SK-MEL-5 (cell line): ENCODE measurements at regions not wholly inside any gene's neighbourhood (a gene's known extent, or its start where the extent isn't known, plus 50 kb on each side); places are given as distances from the start of the nearest gene placed in this dataset.
A peak's percentile ranks its signal among the peaks of the same experiment; 100 is the strongest.

Experiments
- DNase-seq: peaks from one replicate; pipeline ENCODE4 v3.0.0-alpha.2; 2016; ENCODE audit warnings: low read depth, low spot score
- in situ Hi-C: cut with HindIII; loops from 2 replicates; pipeline ENCODE4 v1.10.0; 2016; ENCODE audit warnings: low sequenced_read_pairs, high pct_unique_total_duplicates, low pct_unique_long_range_greater_than_20kb

DNA sequence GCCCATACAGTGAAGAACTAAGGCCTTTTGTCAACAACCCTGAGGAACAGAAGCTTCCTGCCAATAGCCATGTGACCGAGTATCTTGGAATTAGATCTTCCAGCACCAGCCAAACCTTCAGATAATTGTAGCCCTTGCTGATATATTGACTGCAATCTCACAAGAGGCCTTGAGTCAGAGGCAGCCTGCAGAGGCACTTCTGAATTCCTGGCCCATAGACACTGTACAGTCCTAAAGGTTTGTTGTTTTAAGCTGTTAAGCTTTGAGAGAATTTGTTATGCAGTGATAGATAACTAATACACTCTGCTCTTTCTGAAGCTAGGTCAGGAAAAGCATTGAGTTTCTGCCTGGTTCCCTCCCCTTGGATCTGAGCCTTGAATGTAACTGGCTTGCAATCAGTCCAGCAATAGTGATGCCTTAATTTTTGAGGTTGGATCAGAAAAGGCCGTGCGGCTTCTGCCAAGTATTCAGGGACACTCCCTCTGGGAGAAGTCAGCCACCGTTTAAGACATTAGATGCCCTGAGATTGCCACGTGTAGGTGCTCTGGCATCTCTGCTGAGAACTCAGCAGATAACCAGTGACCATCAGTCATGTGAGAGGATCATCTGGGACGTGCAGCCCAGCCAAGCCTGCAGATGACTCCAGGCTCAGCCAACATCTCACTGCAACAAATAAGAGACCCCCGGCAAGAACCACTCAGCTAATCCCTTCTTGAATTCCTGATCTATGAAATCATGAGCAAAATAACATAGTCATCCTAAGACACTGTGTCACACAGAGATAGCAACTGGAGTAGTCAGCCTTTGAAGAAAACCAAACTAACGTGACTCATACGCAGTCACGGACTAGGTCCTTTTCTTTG lies 126.8 kb upstream of the STC2 start:
- peak; percentile 28 for DNase-seq
- in situ Hi-C loops: no loop called here

DNA sequence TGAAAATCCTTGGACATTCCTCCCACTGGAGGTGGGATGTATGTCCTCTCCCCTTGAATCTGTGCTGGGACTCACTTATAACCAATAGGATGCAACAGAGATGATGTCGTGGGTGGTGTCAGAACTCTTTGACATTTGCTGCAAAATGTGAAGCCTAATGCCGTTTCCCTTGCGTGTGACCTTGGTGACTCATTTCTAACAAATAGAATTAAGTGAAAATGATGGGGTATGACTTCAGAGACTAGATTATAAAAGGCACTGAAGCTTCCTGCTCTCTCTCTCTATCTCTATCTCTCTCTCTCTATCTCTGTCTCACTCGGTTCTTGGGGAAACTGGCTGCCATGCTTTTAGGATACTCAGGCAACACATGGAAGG lies 126.1 kb upstream of the STC2 start:
- peak; percentile 39 for DNase-seq
- in situ Hi-C loops: no loop called here

DNA sequence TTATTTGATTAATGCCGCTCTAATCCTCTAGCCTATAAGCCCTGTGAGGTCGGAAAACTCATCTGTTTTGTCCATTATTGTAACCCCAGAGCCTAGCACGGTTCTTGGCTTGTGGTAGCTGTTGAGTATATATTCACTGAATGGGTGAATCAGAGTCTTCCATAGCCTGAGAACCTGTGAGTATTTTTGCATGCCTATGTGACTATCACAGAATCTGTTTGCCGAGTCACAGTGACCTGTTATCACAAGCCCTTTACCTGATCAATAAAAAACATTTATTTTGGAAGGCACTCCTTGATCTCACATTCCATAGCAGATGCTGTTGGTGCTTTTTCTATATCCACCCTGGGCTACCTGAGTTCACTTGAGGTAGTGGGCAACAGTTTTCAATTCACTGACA lies 125.0 kb upstream of the STC2 start:
- in situ Hi-C loops: no loop called here
- DNase-seq: no peak

DNA sequence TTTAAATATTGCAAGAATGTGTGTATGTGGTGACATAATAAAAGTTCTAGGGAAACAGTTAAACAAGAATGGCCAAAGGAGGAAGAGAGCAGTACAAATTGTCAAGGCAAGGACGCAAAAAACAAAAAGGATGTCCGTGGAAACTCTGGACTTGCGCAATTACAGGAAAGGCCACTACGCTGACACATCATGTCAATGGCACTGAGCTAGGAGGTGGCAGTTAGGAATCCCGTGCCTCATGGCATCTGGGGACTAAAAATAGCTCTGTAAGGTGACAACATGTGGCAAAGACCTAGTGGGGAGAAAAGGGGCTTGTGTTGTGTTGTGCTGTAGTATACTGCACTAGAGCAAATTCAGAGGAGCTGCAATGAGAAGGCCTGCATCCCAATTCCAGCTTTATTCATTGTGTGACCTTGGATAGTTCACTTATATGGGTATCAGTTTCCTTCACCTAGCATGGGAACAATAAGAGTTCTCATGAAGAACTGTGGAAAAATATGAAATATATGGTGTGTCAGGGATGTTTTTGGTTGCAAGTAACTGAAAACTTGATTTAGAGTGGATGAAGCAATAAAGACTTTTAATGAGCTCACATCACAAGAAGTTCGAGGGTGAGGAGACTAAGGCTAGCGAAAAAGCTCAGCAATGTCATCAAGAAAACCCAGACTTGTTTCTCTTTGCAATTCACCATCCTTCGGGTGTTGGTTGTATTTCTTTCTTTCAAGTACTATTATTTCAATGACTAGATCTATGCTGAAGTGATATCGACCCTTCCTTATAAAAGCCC lies 124.1 kb upstream of the STC2 start:
- in situ Hi-C loops: no loop called here
- no peak for DNase-seq

DNA sequence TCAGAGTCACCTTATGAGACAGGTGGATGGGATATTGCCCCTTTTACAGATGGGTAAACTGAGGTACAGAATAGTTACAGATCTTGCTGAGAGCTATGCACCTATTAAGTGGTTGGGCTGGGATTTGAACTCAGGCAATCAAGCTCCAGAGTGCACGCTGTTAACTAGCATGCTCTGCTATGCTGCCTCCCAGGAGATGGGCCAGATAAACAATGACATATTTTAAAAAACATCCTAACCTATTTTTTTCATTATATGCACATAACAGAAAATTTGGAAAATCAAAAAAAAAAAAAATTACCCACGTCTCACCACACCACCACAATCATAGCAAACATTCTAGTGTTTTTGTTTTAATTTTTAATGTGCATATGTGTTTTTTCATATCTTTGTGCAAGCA lies 123.4 kb upstream of the STC2 start:
- DNase-seq: no peak
- in situ Hi-C loops: no loop called here

DNA sequence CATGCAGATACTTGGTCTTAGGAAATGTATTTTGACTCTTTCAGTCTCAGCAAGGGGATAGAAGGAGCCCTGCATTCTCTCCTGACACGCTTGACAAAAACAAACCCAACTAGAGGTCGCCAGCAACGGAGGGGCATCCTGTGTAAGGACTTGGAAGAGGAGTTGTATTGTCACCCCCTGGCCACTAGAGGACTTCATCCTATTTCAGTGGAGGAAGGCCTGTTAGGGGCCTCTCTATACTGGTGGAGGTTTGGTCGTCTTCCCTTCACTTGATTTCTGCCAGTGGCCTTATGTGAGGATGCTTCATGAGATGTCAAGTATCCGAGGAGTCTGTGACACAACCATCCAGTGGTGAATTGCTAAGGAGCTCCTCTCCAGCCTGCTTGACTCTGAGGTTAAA lies 122.8 kb upstream of the STC2 start:
- peak; percentile 60 for DNase-seq
- in situ Hi-C loops: no loop called here

DNA sequence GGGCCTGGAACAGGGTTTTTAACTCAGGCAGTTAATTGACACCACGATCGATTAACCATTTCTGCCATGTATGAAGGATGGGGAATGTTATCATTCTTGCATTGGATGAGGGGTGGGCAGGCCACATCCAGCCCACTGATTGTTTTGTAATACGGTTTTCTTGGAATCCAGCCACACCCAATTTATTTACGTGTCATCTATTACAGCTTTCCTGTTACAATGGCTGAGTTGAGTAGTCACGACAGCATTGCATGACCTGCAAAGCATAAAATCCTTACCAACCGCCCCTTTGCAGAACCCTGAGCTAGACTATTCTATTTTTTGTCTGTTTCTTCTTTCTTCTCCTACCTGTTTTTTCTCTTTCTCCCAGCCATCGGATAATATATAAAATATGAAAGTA lies 122.0 kb upstream of the STC2 start:
- in situ Hi-C loops: no loop called here
- no peak for DNase-seq

DNA sequence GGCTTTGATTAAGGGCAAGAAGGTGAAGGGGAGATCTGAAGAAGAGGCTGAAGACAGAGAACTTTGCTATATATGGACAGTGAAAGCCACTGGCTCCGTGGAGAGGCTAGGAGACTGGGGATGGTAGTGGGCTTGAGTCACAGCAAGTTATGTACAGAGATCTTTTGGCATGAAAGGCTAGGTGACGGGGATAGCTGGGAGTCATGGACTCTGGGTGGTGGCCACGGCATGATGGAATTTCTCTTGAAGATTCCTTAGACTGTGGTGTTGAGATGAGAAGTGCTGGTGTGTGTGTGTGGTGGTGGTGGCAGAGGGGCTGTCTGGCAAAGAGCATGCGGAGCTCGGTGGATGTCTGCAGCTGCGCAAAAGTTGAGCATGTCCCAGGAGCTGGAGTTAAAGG lies 120.6 kb upstream of the STC2 start:
- no peak for DNase-seq
- in situ Hi-C loops: no loop called here

DNA sequence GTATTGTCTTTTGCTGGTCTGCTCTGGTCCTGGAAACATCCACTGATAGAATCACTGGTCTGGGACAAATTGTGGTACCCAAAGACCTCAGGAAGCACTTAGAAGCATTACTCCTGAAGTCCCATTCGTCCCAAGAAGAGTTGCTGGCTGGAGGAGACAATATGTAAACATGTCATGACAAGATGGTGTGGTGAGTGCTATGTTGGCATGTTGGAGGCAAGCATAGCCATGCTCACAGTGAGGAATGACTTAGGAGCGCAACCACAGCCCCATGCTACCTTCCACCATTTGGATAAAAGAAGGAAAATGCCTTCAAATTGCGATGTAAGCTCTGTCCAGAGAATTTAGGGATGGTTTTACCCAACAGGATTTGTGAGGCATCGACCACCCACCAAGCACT lies 115.8 kb upstream of the STC2 start:
- in situ Hi-C loops: no loop called here
- no peak for DNase-seq

DNA sequence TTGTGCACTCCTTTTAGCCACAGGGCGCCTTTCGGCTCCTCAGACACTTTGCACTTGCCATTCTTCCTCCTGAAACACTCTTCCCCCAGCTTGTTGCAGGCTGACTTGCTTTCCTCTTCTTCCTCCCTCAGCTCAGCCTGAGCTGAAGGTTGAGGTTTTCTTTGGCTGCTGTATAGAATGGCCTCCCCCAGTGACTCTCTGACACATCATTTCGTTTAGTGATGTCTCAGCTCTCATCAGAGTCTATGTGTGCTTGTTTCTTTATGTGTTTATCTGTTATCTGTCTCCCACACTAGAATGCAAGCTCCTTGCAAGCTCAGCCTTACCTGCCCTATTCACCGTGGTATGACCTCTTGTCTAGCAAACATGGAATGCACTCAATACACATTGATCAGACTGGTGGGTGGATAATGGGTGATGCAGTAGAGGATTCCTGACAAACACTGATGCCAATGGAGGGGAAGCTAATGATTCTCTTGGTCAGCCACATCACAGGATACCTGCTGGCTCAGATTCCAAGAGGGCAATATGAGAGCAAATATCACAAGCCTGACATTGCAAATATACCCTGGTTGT lies 112.9 kb upstream of the STC2 start:
- in situ Hi-C loops: no loop called here
- no peak for DNase-seq

DNA sequence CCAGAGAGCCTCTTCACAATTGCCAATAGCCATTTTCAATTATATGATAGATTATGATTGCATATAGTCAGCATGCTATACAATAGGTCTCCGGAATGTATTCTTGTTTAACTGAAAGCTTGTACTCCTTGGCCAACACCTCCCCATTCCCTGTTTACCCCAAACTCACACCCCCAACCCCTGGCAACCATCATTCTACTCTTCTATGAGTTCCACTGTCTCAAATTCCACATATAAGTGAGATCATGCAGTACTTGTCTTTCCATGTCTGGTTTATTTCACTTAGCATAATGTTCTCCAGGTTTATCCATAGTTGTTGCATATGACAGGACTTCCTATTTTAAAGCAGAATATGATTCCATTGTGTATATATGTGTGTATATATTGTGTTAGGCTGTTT lies 110.7 kb upstream of the STC2 start:
- in situ Hi-C loops: no loop called here
- DNase-seq: no peak

DNA sequence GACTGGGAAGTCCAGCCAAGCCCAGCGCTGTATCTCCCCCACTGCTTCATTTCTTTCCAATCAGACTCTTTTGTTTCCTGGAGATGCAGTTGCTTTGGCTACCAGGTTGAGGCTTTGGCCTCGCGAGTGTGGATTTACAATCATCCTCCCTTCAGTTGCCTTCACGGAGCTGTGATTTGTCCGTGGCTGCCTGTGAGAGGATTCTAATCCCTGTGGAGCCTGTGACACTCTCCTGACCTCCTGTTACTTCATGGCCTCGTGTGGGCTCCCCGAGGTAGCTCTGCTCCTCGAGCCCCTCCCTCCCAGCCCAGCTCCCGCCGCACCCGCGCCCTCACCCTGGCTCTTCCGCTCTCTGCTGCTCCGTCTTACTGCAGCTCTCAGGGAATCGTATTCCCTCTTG lies 107.2 kb upstream of the STC2 start:
- no peak for DNase-seq
- in situ Hi-C loops: no loop called here

DNA sequence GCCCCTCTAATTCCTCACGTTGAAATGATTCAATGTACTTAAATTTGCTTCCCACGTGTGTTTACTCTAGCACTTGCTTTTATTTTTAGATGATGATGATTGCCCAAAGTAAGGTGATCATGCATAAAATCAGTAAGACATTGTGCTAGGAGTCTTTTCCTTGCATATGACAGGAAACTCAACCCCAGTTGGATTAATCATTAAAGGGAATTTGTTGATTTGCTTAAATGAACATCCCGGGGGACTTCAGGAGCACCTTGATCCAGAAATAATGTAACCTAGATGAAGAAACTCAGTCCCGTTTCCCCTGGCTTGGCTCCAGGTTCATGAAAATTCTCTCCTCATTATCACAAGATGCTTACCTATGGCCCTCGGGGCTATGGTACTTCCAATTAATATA lies 106.1 kb upstream of the STC2 start:
- DNase-seq: no peak
- in situ Hi-C loops: no loop called here

DNA sequence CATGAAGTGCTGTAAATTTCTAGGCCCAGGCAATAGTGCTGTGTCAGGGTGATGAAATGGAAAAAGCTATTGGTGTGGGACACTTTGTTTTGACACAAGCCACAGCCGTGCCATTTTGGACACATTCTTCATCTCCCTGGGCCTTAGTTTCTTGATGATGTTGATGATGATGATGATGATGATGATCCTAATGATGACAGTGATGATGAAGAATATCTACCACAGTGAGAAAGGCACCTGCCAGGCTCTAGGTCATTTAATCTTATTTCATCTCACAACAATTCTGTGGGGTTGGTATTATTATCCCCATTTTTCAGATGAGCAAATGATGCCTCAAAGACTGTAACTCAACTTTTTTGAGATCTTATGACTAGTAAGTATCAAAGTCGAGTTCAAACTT lies 102.2 kb upstream of the STC2 start:
- no peak for DNase-seq
- in situ Hi-C loops: no loop called here

DNA sequence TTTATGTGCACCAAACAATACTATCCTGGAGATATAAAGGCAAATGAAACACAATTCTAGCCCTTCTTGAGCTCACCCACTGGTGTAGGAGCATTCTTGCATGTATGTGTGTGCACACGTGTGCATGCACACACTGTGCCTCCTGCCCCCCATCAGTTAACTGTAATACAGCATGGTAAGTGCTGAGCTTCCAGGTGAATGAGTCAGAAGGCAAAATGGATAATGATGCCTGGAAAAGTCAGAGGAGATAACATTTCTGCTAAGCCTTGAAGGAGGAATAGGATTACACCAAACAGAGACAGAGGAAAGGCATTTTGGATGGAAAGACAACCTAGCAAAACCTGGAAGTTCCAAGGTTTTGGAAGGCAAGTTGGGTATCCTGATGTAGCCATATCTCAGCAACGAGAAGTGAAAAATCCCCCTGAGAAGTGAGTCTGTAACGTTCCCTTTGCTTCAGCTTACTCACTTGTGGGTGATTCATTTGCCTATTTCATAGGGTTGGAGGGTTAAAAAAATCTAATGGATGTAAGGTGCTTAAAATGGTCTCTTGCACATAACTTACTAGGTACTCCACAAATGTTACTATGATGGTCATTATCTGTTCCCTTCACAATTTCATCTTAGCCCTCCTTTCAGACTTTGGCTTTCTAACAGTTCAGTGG lies 101.4 kb upstream of the STC2 start:
- no peak for DNase-seq
- in situ Hi-C loops: no loop called here

DNA sequence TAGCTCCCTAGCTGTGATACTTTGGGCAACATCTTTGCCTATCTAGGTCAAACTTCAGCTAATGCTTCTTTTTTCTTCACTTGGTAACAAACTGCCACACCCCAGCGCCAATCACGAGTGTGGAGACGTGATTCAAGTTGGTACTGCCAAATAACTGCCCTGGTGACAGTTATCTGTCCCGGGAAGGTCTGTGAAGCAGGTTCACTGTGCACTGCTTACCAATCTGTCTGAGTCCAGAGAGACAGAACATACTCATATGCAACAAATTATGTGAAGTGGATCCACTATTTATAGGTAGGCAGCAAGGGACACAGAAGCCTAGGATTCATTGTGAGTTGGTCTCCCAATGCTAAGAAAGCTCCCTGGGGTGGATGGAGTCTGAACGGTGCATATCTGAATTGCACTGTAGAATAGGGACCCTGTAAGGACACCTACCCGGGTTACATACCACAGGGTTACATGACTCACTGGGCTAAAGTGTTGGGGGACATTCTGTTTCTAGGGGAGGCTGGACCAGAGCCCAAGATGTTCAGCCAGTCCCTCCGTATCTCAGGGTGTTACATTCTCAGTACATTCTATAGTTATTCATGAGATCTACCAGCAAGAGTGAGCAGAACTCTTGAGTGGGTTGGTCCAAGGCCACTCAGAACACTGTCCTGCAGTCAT lies 95.4 kb upstream of the STC2 start:
- DNase-seq: no peak
- in situ Hi-C loops: no loop called here

DNA sequence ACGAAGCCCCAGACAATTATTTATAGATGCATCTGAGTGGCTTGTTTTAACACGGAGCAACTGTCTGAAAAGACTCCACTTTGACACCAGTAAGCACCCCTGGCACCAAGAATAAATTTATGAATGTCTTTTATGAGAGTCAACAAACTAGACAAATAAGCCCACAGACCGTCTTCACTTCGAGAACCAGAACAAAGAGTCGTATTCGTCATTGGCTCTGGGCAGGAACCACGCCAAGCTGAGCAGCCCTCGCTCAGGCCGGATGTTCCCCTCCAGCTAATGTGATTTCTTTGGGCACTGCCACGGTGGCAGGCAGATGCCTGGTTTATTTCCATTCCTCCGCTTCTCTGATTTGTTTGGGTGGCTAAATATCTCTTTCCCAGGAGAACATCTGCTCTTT lies 91.9 kb upstream of the STC2 start:
- in situ Hi-C loops: no loop called here
- no peak for DNase-seq

DNA sequence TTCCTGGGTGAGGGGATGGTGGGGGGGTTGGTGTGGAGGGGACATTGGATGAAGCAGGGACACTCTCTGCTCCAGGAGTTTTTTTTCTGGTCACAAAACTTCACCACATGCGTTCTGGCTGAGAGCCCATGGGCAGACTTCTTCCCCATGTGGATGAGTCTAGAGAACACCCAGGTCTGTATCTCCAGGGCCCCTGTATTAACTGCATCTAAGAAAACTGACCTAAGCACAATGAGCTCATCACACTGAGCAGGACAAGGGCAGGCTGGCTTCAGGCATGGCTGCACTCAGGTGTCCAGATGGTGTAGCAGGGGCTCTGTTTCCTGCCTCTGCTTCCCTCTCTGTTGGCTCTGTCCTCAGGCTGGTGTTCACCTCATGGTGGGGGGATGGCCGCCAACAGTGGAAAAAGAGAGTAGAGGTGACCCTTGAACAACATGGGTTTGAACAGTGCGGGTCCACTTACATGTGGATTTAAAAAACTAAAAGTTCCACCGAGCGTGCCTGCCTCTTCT lies 85.3 kb upstream of the STC2 start:
- no peak for DNase-seq
- in situ Hi-C loops: no loop called here
